GM19455 (cell line): ENCODE measurements at regions not wholly inside any gene's neighbourhood (a gene's known extent, or its start where the extent isn't known, plus 50 kb on each side); places are given as distances from the start of the nearest gene placed in this dataset.

Source experiments
- ATAC-seq: cut with Tn5 transposase; IDR thresholded peaks from one replicate; pipeline ENCODE4 v1.9.1; 2021; ENCODE audit not compliant: unreplicated experiment

DNA sequence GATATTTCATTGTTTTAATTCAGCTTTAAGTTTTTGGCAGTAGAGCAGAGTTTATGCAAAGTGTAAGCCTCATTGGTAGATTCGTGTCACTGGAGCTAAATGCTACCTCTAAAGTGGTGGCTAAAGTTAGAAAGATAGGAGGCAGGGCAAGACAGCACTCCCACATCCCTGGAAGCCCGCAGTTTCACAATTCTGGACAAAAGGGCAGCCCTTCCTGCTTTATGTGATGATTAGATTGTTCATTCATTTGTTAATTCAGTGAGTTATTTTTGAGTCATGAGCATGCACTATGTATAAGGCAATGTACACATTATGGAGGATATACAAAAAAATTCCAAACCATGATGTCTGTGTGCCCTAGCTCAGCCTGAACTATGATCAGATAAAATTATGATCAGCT lies 52.1 kb upstream of the EIF3M start:
- ATAC-seq, result no peak

DNA sequence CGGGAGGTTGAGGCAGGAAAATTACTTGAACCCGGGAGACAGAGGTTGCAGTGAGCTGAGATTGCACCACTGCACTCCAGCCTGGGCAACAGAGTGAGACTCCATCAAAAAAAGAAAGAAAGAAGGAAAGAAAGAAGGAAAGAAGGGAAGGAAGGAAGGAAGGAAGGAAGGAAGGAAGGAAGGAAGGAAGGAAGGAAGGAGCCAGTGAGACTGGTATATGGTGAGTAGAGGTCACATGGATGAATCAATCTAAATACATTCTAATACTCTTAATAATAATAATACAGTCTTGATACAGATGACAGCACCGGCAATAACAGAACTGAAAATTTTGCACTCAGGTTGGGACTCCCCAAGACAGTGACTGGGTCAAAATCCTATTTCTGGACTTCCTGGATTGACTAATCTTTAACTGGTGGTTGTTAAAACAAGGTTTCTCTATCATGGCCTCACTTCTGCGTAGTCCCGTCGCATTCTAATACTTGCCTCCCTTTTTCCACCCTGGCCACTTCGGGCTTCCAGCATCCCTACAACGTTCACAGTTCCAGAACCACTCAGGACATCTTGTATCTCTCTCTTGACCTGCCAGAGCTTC lies 53.5 kb upstream of the EIF3M start:
- ATAC-seq, result peak; percentile 96

DNA sequence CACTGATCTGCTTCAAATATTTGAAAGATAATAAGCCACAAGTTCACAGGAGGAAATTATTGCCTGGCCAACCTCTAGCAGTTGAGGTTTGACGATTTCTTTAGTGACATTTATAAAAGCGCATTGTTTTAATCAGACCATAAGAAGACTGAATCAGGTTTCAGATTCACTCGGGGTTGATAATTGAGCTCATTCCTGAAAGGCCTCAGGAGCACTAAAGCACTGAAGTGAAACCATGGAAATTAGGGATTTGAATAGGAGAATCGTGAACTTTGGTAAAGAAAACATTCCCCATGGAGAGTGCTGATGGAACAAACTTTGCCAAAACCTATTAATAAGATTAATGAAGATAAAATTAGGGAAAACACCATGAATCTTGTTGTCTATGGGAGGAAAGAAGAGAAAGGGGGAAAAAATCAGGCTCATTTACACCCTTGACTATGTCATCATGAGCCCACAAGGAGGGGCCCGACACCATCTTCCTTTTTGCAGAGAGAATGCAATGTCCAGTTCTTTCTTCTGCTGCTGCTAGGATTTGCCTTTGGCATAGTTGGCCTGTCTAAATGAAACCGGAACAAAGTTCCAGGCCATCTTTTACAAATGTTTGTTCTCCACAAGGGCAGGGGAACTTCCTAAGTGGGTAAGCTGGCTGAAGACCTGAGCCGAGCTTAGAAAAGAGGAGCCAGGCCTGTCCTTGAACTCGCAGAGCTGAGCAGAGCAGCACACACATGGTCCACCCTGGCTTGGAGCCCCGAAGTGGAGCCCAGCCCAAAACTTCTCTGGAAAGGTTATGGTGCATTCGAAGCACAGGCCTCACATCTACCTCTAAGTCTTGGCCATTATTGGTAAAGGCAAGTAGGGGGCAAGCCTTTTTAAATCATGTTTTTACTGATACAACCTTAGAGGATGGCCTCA lies 56.1 kb upstream of the EIF3M start:
- ATAC-seq, result no peak

DNA sequence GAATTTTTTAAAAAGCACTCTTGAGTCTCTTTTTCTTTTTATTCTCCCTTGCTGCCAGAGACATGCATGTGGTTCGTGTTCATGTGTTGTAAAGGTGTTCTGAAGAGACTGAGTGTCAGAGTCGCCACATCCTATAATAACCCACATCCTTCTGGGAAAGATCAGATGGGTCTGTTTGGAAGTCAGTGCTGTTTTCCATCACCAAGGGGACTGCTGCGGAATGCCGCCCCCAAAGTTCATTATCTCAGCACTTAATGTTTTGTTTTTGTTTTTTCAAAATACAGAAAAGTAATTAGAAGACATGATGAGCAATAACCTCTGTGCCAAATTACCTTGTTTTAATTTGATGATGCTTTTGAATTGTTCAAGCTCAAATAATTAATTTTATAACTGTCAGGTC lies 56.9 kb upstream of the EIF3M start:
- no peak for ATAC-seq

DNA sequence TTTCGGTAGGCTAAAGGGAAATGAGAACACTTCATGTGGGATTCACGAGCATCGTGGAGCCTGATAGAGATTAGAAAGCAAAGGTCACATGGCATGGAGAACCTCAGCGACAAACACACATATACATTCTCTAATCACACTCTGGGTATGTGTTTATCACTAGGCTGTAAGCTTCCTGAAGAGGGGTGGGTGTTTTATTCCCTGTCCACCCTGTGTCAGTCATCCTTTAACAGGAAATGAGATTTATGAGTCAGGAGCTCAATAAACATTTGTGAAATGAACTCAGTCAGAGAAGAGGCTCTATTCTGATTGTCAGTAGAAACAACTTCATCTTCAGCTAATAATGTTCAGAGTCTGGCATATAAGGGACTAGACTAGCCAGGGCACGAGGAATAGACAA lies 71.7 kb upstream of the EIF3M start:
- no peak for ATAC-seq

DNA sequence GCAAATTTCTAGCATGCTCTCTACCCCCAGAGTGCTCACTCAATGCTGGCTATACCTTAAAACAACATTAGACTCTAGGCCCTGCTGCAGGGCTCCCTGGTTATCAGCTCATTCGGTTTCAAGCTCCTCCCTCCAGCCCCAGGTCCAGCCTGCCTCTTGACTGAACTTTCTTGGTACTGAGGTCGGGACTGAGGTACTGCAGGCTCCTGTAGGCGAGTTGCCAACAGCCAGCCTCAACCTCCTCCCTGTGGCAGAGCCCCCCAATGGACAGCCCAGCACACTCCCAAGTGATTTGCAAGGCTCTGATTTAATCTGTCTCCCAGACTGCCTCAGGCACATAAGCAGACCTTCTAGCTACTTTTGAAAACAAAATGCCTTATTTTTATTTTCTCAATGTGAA lies 73.6 kb upstream of the EIF3M start:
- no peak for ATAC-seq

DNA sequence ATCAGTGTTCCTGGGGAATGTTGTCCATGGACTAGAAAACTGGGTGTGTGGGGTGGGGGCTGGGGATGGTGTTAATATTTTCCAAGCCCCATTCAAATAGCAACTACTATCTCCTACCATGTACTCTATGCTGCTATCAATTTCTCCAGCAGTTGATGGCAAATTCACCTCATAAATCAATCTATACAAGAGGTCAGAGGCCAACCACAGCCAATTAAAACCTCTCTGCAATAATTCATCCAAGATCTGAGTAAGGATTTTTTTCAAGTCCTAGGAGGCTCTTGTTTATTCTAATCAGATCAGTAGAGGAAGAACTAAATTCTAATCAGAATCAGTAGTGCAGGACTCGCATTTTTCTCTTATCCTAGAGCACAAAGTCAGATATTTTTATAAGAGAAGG lies 73.4 kb upstream of the WT1 start:
- no peak for ATAC-seq

DNA sequence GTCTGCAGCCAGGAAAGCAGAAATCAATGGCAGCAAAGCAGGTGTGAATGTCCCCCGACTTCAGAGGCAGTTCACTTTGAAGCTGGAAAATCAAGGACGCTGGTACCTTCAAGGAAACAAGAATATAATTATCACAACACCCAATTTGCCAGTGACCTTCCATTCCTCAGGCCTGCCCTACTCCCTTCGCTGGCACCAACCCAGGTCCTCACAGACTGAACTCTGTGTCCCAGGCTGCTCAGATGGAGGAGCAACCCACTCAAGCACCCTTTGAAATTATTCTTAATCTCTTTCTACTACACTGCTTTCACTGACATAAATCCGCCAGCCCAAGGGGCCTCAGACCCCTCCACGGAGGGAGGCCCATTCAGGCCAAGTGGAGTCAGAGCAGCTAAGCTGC lies 64.7 kb upstream of the WT1 start:
- ATAC-seq, result no peak

DNA sequence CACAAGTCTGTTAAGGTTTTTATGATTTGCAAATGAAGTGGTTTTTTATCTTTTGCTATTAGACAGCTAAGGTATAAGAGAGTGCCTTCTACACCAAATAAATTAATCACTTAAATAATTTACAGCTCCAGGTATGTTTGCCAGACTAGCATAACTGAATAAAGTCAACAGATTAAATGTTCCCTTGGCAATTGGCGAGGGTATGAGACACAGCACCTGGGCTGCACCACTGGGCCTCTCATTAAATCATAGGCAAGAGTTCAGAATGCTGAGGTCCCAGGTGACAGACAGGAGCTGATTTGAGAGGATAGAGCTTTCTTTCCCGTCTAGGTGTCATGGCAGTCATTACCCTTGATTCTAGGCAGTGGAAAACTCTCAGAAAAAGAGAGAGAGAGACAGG lies 62.6 kb upstream of the WT1 start:
- no peak for ATAC-seq

DNA sequence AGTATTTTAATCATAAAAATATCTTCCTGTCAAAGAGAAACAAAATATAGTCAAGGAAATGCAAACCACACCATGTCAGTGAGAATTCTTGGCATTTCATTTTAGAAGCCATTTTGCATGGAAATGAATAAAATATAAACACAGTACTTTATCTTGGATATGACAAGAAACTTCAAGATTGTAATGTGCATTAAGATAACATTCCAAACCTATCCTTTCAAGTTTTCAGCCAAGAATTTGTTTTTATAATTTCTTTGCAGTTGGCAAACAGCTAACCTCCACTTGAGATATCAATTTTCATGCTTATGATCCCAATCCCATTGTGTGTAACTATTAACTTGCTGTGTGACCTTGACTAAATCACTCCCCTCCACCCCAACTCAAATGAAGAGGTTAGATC lies 59.3 kb upstream of the WT1 start:
- ATAC-seq, result no peak

DNA sequence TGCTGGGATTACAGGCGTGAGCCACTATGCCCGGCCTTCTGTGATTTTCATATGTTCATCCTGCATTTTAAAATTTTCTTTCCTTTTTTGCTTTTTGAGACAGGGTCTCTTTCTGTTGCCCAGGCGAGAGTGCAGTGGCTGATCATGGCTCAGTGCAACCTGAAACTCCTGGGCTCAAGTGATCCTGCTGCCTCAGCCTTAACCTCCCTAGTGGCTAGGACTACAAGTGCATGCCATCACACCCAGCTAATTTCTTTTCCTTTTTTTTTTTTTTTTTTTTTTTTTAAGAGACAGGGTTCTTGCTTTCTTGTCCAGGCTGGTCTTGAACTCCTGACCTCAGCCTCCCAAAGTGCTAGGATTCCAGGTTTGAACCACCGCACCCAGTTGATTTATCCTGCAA lies 54.1 kb upstream of the WT1 start:
- ATAC-seq, result no peak

DNA sequence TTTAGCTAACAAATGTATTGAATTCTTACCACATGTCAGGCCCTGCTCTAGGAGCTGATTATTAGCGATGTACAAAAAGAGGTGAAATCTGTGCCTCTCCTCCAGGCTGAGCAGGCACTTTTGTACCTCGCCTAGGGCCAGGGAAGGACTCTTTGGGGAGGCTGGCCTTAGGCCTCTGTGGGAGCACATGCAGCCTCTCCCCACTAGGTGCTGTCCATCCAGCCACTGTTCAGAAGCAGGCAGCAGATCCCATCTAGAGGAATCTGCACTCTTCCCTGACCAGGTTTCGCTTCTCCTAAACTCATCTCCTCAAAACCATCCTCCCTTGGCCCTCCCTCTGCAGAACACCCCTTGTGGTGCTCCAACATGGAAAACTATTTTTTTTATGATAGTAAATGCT lies 51.9 kb upstream of the WT1 start:
- no peak for ATAC-seq

DNA sequence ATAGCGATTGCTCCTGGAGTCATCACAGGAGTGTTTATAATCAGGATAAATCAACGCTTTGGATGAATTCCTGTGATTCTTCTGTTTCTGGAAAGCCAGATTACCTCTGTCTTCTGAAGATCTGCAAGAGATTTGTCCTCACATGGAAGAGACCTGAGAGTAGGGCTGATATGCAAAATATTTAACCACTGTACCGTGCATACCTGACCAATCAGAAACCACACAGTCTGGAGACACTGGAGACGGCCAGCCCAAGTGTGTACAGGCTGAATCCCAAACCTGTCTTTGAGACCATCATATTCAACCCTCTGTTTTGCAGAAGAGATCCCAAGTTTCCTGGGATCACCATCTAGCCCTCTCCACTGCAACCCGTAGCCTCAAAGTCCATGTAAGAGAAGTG lies 50.4 kb upstream of the WT1 start:
- no peak for ATAC-seq
